GM23338 (cell line): ENCODE measurements at regions not wholly inside any gene's neighbourhood (a gene's known extent, or its start where the extent isn't known, plus 50 kb on each side); places are given as distances from the start of the nearest gene placed in this dataset.

Source experiments
- ATAC-seq: fragments of 200-7000 bp; cut with Tn5 transposase; 3 replicates; pipeline ENCODE4 v1.9.1; 2020
- DNase-seq: peaks from one replicate; pipeline ENCODE4 v3.0.0-alpha.2; 2015; ENCODE audit warnings: low spot score
- H2AFZ ChIP-seq: fragments of 200-600 bp; sonication (generic); 2 replicates; pipeline ENCODE4 v1.8.0; 2016; ENCODE audit warnings: antibody characterized with exemption, mild to moderate bottlenecking, moderate library complexity
- H3F3A ChIP-seq: fragments of 200-600 bp; sonication (generic); replicated peaks from 2 replicates; pipeline ENCODE4 v1.8.0; 2017; ENCODE audit warnings: antibody characterized with exemption, mixed run types, low read depth
- H3K27ac ChIP-seq: fragments of 200-600 bp; sonication (generic); 2 replicates; pipeline ENCODE4 v1.6.1; 2016; ENCODE audit warnings: low read depth
- H3K27me3 ChIP-seq: fragments of 200-600 bp; sonication (generic); 2 replicates; pipeline ENCODE4 v1.8.0; 2016; ENCODE audit warnings: mild to moderate bottlenecking, mixed run types, moderate library complexity; ENCODE audit not compliant: insufficient read depth
- H3K36me3 ChIP-seq: fragments of 200-600 bp; sonication (generic); 2 replicates; pipeline ENCODE4 v1.8.0; 2016; ENCODE audit warnings: mild to moderate bottlenecking; ENCODE audit not compliant: insufficient read depth
- H3K4me1 ChIP-seq: fragments of 200-600 bp; sonication (generic); 2 replicates; pipeline ENCODE4 v1.8.0; 2016; ENCODE audit warnings: mild to moderate bottlenecking, moderate library complexity; ENCODE audit not compliant: insufficient read depth
- H3K4me2 ChIP-seq: fragments of 200-600 bp; sonication (generic); 2 replicates; pipeline ENCODE4 v1.7.1; 2017; ENCODE audit warnings: mixed run types
- H3K4me3 ChIP-seq: fragments of 200-600 bp; sonication (generic); 2 replicates; pipeline ENCODE4 v1.6.1; 2016; ENCODE audit warnings: mixed run types
- H3K79me2 ChIP-seq: fragments of 200-600 bp; sonication (generic); replicated peaks from 2 replicates; pipeline ENCODE4 v1.8.0; 2017; ENCODE audit warnings: mild to moderate bottlenecking; ENCODE audit not compliant: insufficient read depth
- H3K9me2 ChIP-seq: fragments of 200-600 bp; sonication (generic); 2 replicates; pipeline ENCODE4 v1.8.0; 2017; ENCODE audit not compliant: insufficient read depth
- H4K20me1 ChIP-seq: fragments of 200-600 bp; sonication (generic); replicated peaks from 2 replicates; pipeline ENCODE4 v1.8.0; 2017; ENCODE audit warnings: mild to moderate bottlenecking; ENCODE audit not compliant: insufficient read depth
- H3K27ac Mint-ChIP-seq: 2 replicates; pipeline ENCODE4 v1.8.0; 2020; ENCODE audit warnings: inconsistent platforms, mild to moderate bottlenecking, moderate library complexity, mixed read lengths
- H3K27me3 Mint-ChIP-seq: 3 replicates; pipeline ENCODE4 v1.8.0; 2022; ENCODE audit warnings: low read depth, mild to moderate bottlenecking, moderate library complexity, mixed read lengths, inconsistent platforms; ENCODE audit not compliant: insufficient read depth, poor library complexity
- H3K36me3 Mint-ChIP-seq: 3 replicates; pipeline ENCODE4 v1.8.0; 2021; ENCODE audit warnings: low read depth, mild to moderate bottlenecking, inconsistent platforms, moderate library complexity, mixed read lengths
- H3K4me1 Mint-ChIP-seq: 3 replicates; pipeline ENCODE4 v1.8.0; 2020; ENCODE audit warnings: mild to moderate bottlenecking, inconsistent platforms, mixed read lengths
- H3K4me3 Mint-ChIP-seq: 3 replicates; pipeline ENCODE4 v1.8.0; 2021; ENCODE audit warnings: moderate library complexity, mild to moderate bottlenecking, inconsistent platforms, mixed read lengths
- H3K9me3 Mint-ChIP-seq: 3 replicates; pipeline ENCODE4 v1.8.0; 2020; ENCODE audit warnings: moderate library complexity, mild to moderate bottlenecking, inconsistent platforms, mixed read lengths
- CREB1 ChIP-seq: fragments of 250-450 bp; sonication (Bioruptor Pico); IDR thresholded peaks from 2 replicates; pipeline ENCODE4 v1.5.0; 2020; ENCODE audit warnings: low read depth, mild to moderate bottlenecking, moderate library complexity
- CTCF ChIP-seq, 2 experiments: fragments of 200-600 bp in 1 of 2; sonication (generic) in 1 of 2; conservative IDR thresholded peaks; 2 replicates each; pipeline versions ENCODE4 v1.5.1 to v1.6.1; 2016 to 2017; ENCODE audit warnings: antibody characterized with exemption in 2 of 2, low read depth in 2 of 2, mild to moderate bottlenecking in 2 of 2, moderate library complexity in 1 of 2
- ETS1 ChIP-seq: IDR thresholded peaks from 2 replicates; pipeline ENCODE4 v1.6.1; 2016; ENCODE audit warnings: antibody characterized with exemption
- EZH2 ChIP-seq: fragments of 200-600 bp; sonication (generic); IDR thresholded peaks from one replicate; pipeline ENCODE4 v1.8.0; 2017; ENCODE audit warnings: antibody characterized with exemption, mild to moderate bottlenecking, low read depth; ENCODE audit not compliant: unreplicated experiment
- EZH2phosphoT487 ChIP-seq: fragments of 200-600 bp; sonication (generic); IDR thresholded peaks from one replicate; pipeline ENCODE4 v1.8.1; 2018; ENCODE audit warnings: antibody characterized with exemption; ENCODE audit not compliant: unreplicated experiment
- JUNB ChIP-seq: IDR thresholded peaks from one replicate; pipeline ENCODE4 v1.6.1; 2016; ENCODE audit warnings: antibody characterized with exemption; ENCODE audit not compliant: unreplicated experiment
- STAT1 ChIP-seq: IDR thresholded peaks from one replicate; pipeline ENCODE4 v1.6.1; 2016; ENCODE audit warnings: antibody characterized with exemption; ENCODE audit not compliant: unreplicated experiment
- ZNF331 ChIP-seq: fragments of 250-450 bp; sonication (Bioruptor Pico); IDR thresholded peaks from 2 replicates; pipeline ENCODE4 v1.5.0; 2020; ENCODE audit warnings: low read depth, mild to moderate bottlenecking, moderate library complexity
- ZNF462 ChIP-seq: fragments of 250-450 bp; sonication (Bioruptor Pico); IDR thresholded peaks from 2 replicates; pipeline ENCODE4 v1.5.0; 2020; ENCODE audit warnings: mild to moderate bottlenecking, moderate library complexity

DNA sequence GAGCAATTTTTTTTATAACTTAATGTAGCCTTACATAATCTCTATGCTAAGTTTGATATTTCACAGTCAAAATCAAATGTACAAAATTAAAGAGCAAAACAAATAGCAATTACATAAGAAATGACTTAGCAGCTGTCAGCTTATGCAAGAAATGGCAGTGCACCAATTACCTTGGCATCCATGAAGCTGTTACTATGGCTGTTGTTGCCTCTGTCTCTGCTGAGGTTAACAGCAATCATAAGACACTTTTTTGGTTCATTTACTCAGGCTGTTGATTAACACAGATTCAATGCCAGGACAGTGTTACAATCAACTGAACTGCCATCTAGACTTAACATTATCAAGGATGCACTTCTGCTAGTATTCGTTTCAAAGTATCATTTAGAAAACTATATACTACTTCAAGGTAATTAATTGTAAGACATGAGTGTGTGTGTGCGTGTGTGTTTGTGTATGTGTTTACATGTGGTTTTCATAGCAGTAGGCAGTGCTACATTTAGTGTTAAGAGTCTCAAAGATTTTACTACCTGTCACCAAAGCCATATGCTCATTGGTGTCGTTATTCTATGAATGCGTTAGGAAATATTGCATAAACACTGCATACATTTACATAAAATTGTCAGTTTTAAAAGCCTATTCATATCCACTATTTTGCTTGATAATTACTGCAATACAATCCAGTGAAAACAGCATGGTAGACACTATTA lies 1084.2 kb upstream of the COX7C start:
- no peaks in the 10 kb centered on the region for H3K79me2 ChIP-seq
- Mint-ChIP-seq H3K9me3 (no peaks in the 10 kb centered on the region), H3K27ac (no peak overlapping the region), H3K4me1 (peaks cover 6% of the 10 kb centered on the region; the same call in 2 of the 3 replicates), H3K4me3 (no peak overlapping the region), H3K36me3 (no peaks in the 10 kb centered on the region), H3K27me3 (peaks cover 2% of the 10 kb centered on the region)
- no peaks in the 10 kb centered on the region for H3K27me3 ChIP-seq
- H3K27ac ChIP-seq, result no peak overlapping the region
- H3K4me1 ChIP-seq, result peaks cover 6% of the 10 kb centered on the region; the same call in 1 of the 2 replicates
- no peak overlapping the region for H3K4me2 ChIP-seq
- no peaks in the 10 kb centered on the region for H3K9me2 ChIP-seq
- no peak overlapping the region for H3K4me3 ChIP-seq
- no peaks in the 10 kb centered on the region for H3K36me3 ChIP-seq
- H4K20me1 ChIP-seq, result no peaks in the 10 kb centered on the region
- TF ChIP-seq CTCF (conservative IDR thresholded peaks at IDR 0.05; ENCODE audit: low read depth in 2 of 2) (no peak), ZNF331 (CRISPR knock-in tag) (no peak)
- ATAC-seq (no peak), DNase-seq (no peak)
- H3F3A ChIP-seq, result no peaks in the 10 kb centered on the region
- H2AFZ ChIP-seq, result no peak overlapping the region

GRCh38 chr5:85538362-85538761 lies 1079.4 kb upstream of the COX7C start:
- H2AFZ ChIP-seq, result no peak overlapping the region
- no peak for TF ChIP-seq EZH2phosphoT487
- TF ChIP-seq STAT1, result no peak
- no peak for TF ChIP-seq CREB1 (CRISPR knock-in tag)
- TF ChIP-seq ETS1, result no peak
- TF ChIP-seq CTCF (conservative IDR thresholded peaks at IDR 0.05; ENCODE audit: low read depth in 2 of 2), result no peak
- no peak for TF ChIP-seq EZH2
- TF ChIP-seq ZNF462 (CRISPR knock-in tag), result no peak
- TF ChIP-seq ZNF331 (CRISPR knock-in tag), result no peak
- no peak for TF ChIP-seq JUNB

More at GRCh38 chr5:85538362-85538761, 1079.4 kb upstream of the COX7C start:
- H3K4me3 ChIP-seq, result no peak overlapping the region
- Mint-ChIP-seq H3K9me3 (no peaks in the 10 kb centered on the region), H3K27ac (no peak overlapping the region), H3K27me3 (no peaks in the 10 kb centered on the region), H3K4me3 (no peak overlapping the region), H3K4me1 (peaks cover 6% of the 10 kb centered on the region; the same call in 2 of the 3 replicates), H3K36me3 (no peaks in the 10 kb centered on the region)
- H3K36me3 ChIP-seq, result no peaks in the 10 kb centered on the region
- no peaks in the 10 kb centered on the region for H3K9me2 ChIP-seq
- no peaks in the 10 kb centered on the region for H3F3A ChIP-seq
- H4K20me1 ChIP-seq, result no peaks in the 10 kb centered on the region
- DNase-seq (no peak), ATAC-seq (no peak)
- H3K79me2 ChIP-seq, result no peaks in the 10 kb centered on the region
- H3K4me1 ChIP-seq, result no peaks in the 10 kb centered on the region
- H3K27ac ChIP-seq, result no peak overlapping the region
- no peak overlapping the region for H3K4me2 ChIP-seq
- H3K27me3 ChIP-seq, result no peaks in the 10 kb centered on the region
